Hepatocyte (in vitro differentiated cells): ENCODE measurements at regions not wholly inside any gene's neighbourhood (a gene's known extent, or its start where the extent isn't known, plus 50 kb on each side); places are given as distances from the start of the nearest gene placed in this dataset.

Source experiments
- DNase-seq: peaks from one replicate; pipeline ENCODE4 v3.0.0-alpha.2; 2016; ENCODE audit warnings: low spot score
- H2AFZ ChIP-seq: fragments of 200-600 bp; sonication (generic); 2 replicates; pipeline ENCODE4 v1.6.0; 2016; ENCODE audit warnings: antibody characterized with exemption, mild to moderate bottlenecking
- H3K27ac ChIP-seq: fragments of 200-600 bp; sonication (generic); 2 replicates; pipeline ENCODE4 v1.5.1; 2016; ENCODE audit warnings: mild to moderate bottlenecking
- H3K27me3 ChIP-seq: fragments of 200-600 bp; sonication (generic); 2 replicates; pipeline ENCODE4 v1.6.1; 2016
- H3K36me3 ChIP-seq: fragments of 200-600 bp; sonication (generic); replicated peaks from 2 replicates; pipeline ENCODE4 v1.5.1; 2016; ENCODE audit warnings: low read depth; ENCODE audit not compliant: insufficient read depth
- H3K4me1 ChIP-seq: fragments of 200-600 bp; sonication (generic); 2 replicates; pipeline ENCODE4 v1.5.1; 2016; ENCODE audit warnings: mild to moderate bottlenecking, moderate library complexity; ENCODE audit not compliant: insufficient read depth
- H3K4me2 ChIP-seq: fragments of 200-600 bp; sonication (generic); 2 replicates; pipeline ENCODE4 v1.6.0; 2016
- H3K4me3 ChIP-seq: fragments of 200-600 bp; sonication (generic); 2 replicates; pipeline ENCODE4 v1.5.1; 2016; ENCODE audit warnings: mild to moderate bottlenecking
- H3K79me2 ChIP-seq: fragments of 200-600 bp; sonication (generic); 2 replicates; pipeline ENCODE4 v1.6.0; 2017; ENCODE audit warnings: mild to moderate bottlenecking
- H3K9me2 ChIP-seq: fragments of 200-600 bp; sonication (generic); replicated peaks from 2 replicates; pipeline ENCODE4 v1.6.0; 2017; ENCODE audit warnings: mild to moderate bottlenecking; ENCODE audit not compliant: insufficient read depth
- H3K9me3 ChIP-seq: fragments of 200-600 bp; sonication (generic); 2 replicates; pipeline ENCODE4 v1.5.1; 2016; ENCODE audit warnings: low read depth, mild to moderate bottlenecking
- H4K20me1 ChIP-seq: fragments of 200-600 bp; sonication (generic); 2 replicates; pipeline ENCODE4 v1.6.0; 2016; ENCODE audit warnings: mild to moderate bottlenecking; ENCODE audit not compliant: insufficient read depth, poor library complexity, severe bottlenecking
- EZH2 ChIP-seq: fragments of 200-600 bp; sonication (generic); IDR thresholded peaks from 2 replicates; pipeline ENCODE4 v1.6.1; 2016; ENCODE audit warnings: antibody characterized with exemption, mild to moderate bottlenecking, borderline replicate concordance
- EZH2phosphoT487 ChIP-seq: fragments of 200-600 bp; sonication (generic); IDR thresholded peaks from one replicate; pipeline ENCODE4 v1.6.1; 2018; ENCODE audit warnings: antibody characterized with exemption, mild to moderate bottlenecking, low read depth, moderate library complexity; ENCODE audit not compliant: unreplicated experiment, severe bottlenecking
- WGBS: methylation state at CpG from one replicate; pipeline ENCODE4 v1.1.6; 2016; ENCODE audit warnings: low lambda C conversion rate; ENCODE audit errors: missing lambda C conversion rate; 5-methylcytosine and 5-hydroxymethylcytosine counted together
- TF ChIP-seq, protein P1 (sequence below): fragments of 200-600 bp; sonication (generic); IDR thresholded peaks from 2 replicates; pipeline ENCODE4 v1.5.1; 2016; ENCODE audit warnings: antibody characterized with exemption, mild to moderate bottlenecking; ENCODE audit not compliant: poor library complexity

GRCh38 chr2:13102397-13103063, 385.8 kb downstream of the TRIB2 start:
- Histone ChIP-seq H4K20me1 (no peaks in the 10 kb centered on the region), H3K27ac (no peak overlapping the region), H3K9me3 (no peaks in the 10 kb centered on the region), H3K27me3 (no peaks in the 10 kb centered on the region), H3K4me1 (no peaks in the 10 kb centered on the region), H3K4me3 (no peak overlapping the region), H3K36me3 (no peaks in the 10 kb centered on the region), H3K79me2 (no peaks in the 10 kb centered on the region), H3K9me2 (no peaks in the 10 kb centered on the region), H3K4me2 (no peak overlapping the region), H2AFZ (no peak overlapping the region)
- TF ChIP-seq EZH2 (no peak), EZH2phosphoT487 (no peak)
- TF ChIP-seq, protein P1, sequence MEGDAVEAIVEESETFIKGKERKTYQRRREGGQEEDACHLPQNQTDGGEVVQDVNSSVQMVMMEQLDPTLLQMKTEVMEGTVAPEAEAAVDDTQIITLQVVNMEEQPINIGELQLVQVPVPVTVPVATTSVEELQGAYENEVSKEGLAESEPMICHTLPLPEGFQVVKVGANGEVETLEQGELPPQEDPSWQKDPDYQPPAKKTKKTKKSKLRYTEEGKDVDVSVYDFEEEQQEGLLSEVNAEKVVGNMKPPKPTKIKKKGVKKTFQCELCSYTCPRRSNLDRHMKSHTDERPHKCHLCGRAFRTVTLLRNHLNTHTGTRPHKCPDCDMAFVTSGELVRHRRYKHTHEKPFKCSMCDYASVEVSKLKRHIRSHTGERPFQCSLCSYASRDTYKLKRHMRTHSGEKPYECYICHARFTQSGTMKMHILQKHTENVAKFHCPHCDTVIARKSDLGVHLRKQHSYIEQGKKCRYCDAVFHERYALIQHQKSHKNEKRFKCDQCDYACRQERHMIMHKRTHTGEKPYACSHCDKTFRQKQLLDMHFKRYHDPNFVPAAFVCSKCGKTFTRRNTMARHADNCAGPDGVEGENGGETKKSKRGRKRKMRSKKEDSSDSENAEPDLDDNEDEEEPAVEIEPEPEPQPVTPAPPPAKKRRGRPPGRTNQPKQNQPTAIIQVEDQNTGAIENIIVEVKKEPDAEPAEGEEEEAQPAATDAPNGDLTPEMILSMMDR: no peak
- DNase-seq: no peak
- 54% methylated on average over 4 of the region's 4 CpGs for WGBS

DNA sequence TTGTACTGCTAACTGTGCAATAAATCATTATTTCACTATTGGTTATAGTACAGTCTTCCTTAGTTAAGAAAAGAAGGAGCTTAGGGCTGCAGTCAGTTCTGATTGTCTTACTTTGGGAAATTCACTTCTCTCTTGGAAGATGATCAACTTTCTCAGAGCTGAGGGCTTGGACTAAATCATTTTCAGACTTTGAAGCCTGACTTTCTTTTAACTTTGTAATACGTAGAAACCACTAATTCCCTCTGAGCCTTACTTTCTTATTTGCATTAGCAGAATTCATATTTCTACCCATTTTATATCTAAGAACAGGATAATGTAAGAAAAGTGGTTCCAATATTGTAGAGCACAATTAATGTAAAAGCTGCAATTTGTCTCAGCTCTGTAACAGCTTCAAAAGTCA, 386.4 kb downstream of the TRIB2 start:
- H3K4me1 ChIP-seq: no peaks in the 10 kb centered on the region
- no peaks in the 10 kb centered on the region for H3K79me2 ChIP-seq
- H2AFZ ChIP-seq: no peak overlapping the region
- no peaks in the 10 kb centered on the region for H3K9me2 ChIP-seq
- WGBS: 76% methylated on average over 1 of the region's 1 CpG
- TF ChIP-seq EZH2 (no peak), EZH2phosphoT487 (no peak)
- TF ChIP-seq, protein P1: no peak
- H3K4me2 ChIP-seq: no peak overlapping the region
- H3K4me3 ChIP-seq: no peak overlapping the region
- H3K27me3 ChIP-seq: no peaks in the 10 kb centered on the region
- no peak for DNase-seq
- H4K20me1 ChIP-seq: no peaks in the 10 kb centered on the region
- no peak overlapping the region for H3K27ac ChIP-seq
- H3K9me3 ChIP-seq: no peaks in the 10 kb centered on the region
- H3K36me3 ChIP-seq: no peaks in the 10 kb centered on the region

DNA sequence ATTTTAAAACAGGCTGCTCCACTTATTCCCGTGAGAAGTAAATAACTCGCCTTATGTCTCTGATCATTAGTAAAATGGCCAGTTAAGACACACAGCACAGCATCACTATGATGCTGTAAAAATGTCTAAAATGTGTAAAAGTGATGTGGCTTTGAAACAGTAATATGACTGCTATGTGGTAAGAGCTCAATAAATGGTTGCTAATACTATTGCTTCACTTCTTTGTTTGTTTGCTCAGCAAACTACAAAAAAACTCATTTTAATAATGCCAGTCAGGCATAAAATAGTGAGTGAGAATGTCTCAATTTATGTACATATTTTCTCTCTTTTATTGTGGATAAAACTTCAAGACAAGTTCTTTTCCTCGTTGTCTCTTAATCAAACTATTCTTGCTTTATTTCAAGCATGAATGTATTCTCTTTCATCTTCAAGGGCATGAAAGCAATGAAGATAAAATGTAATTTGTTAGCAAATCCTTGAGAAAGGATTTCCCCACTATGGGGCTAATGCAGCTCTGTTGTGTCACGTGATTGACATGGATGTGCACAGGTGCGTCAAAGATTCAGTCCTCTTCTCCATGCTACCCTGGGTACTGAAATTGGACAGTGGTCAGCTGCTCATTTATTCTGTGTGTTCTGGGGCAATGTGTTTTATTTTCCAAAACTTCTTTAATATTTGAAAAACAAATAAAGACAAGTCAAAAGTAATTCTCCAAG, 387.2 kb downstream of the TRIB2 start:
- no peaks in the 10 kb centered on the region for H4K20me1 ChIP-seq
- DNase-seq: no peak
- no peaks in the 10 kb centered on the region for H3K27me3 ChIP-seq
- H3K4me2 ChIP-seq: no peak overlapping the region
- no peaks in the 10 kb centered on the region for H3K9me3 ChIP-seq
- H3K79me2 ChIP-seq: no peaks in the 10 kb centered on the region
- no peak overlapping the region for H2AFZ ChIP-seq
- 57% methylated on average over 5 of the region's 5 CpGs for WGBS
- no peaks in the 10 kb centered on the region for H3K4me1 ChIP-seq
- no peak overlapping the region for H3K4me3 ChIP-seq
- H3K9me2 ChIP-seq: no peaks in the 10 kb centered on the region
- no peak for TF ChIP-seq EZH2
- TF ChIP-seq, protein P1: no peak
- TF ChIP-seq EZH2phosphoT487: no peak
- no peak overlapping the region for H3K27ac ChIP-seq
- H3K36me3 ChIP-seq: no peaks in the 10 kb centered on the region
